K562 (cell line): ENCODE measurements at regions not wholly inside any gene's neighbourhood (a gene's known extent, or its start where the extent isn't known, plus 50 kb on each side); places are given as distances from the start of the nearest gene placed in this dataset.

Experiments
- ATAC-seq: fragments of 200-7000 bp; cut with Tn5 transposase; 3 replicates; pipeline ENCODE4 v1.9.1; 2020; ENCODE audit warnings: moderate library complexity
- BruUV-seq: library from RNA; stranded (reverse); fragments of 400-500 nt; replicated peaks from 2 replicates; lab custom pipeline; 2021; lab: Mats Ljungman, UMichigan
- CTCF ChIA-PET: fragments of 300-600 bp; formaldehyde crosslinking; extraction: SDS; loops from one replicate; lab custom pipeline; 2021; ENCODE audit warnings: low intra/inter-chr PET ratio; lab: Yijun Ruan, JAX
- POLR2A ChIA-PET: fragments of 300-600, 350-650 bp; sonication (Branson Sonifier 250); formaldehyde crosslinking; extraction: SDS; loops from one replicate; lab custom pipeline; 2021; ENCODE audit warnings: antibody characterized with exemption, inconsistent platforms; lab: Yijun Ruan, JAX
- DNase-seq, 4 experiments: peaks; one replicate each; pipeline versions ENCODE4 v3.0.0 to v3.0.0-alpha.2; 2011 to 2018; ENCODE audit warnings: low spot score in 3 of 4, mixed read lengths in 3 of 4; ENCODE audit errors: extremely low read depth in 1 of 4
- FAIRE-seq: peaks from 2 replicates; lab custom pipeline; 2011; peaks lifted over from hg19 to GRCh38; lab: Jason Lieb, UNC
- H2AFZ ChIP-seq: 2 replicates; pipeline ENCODE4 v1.6.0; 2011; ENCODE audit warnings: low read depth, low read length, control low read depth, inconsistent platforms
- H3K27ac ChIP-seq: fragments of 200-600 bp; 3 replicates; pipeline ENCODE4 v1.8.0; 2011; ENCODE audit warnings: low read depth, mild to moderate bottlenecking, control low read depth, inconsistent platforms, low read length, moderate library complexity, mixed read lengths; ENCODE audit errors: extremely low read depth
- H3K27me3 ChIP-seq, 2 experiments: fragments of 300-600 bp in 1 of 2; 2 replicates in 1 of 2; 3 replicates in 1 of 2; pipeline versions ENCODE4 v1.6.0 to v1.8.0; 2011; ENCODE audit warnings: inconsistent platforms in 2 of 2, low read length in 2 of 2, mild to moderate bottlenecking in 1 of 2, mixed read lengths in 1 of 2, moderate library complexity in 1 of 2; ENCODE audit not compliant: control insufficient read depth in 2 of 2, insufficient read depth in 2 of 2
- H3K36me3 ChIP-seq: fragments of 300-600 bp; 3 replicates; pipeline ENCODE4 v1.8.0; 2011; ENCODE audit warnings: mild to moderate bottlenecking, low read length, inconsistent platforms; ENCODE audit not compliant: control insufficient read depth, insufficient read depth
- H3K4me1 ChIP-seq, 2 experiments: fragments of 200-600 bp in 1 of 2; replicated peaks in 1 of 2; 2 replicates in 1 of 2; 3 replicates in 1 of 2; pipeline versions ENCODE4 v1.5.1 to v1.8.0; 2011; ENCODE audit warnings: inconsistent platforms in 2 of 2, low read length in 2 of 2, mild to moderate bottlenecking in 1 of 2, mixed read lengths in 1 of 2, moderate library complexity in 1 of 2; ENCODE audit not compliant: control insufficient read depth in 2 of 2, insufficient read depth in 2 of 2
- H3K4me2 ChIP-seq: 2 replicates; pipeline ENCODE4 v1.6.1; 2011; ENCODE audit warnings: low read length, control low read depth, inconsistent platforms, mixed read lengths; ENCODE audit not compliant: insufficient read depth
- H3K4me3 ChIP-seq: fragments of 200-600 bp; sonication (generic), shearing (Covaris generic); 2 replicates; pipeline ENCODE4 v1.5.1; 2016; ENCODE audit warnings: control low read depth, inconsistent platforms
- H3K79me2 ChIP-seq: fragments of 200-600 bp; 3 replicates; pipeline ENCODE4 v1.8.0; 2011; ENCODE audit warnings: low read length, inconsistent platforms; ENCODE audit not compliant: control insufficient read depth, insufficient read depth
- H3K9ac ChIP-seq, 2 experiments: 2 replicates each; pipeline versions ENCODE4 v1.6.0 to v1.6.1; 2011; ENCODE audit warnings: low read depth in 2 of 2, low read length in 2 of 2, control low read depth in 1 of 2, inconsistent platforms in 1 of 2, mild to moderate bottlenecking in 1 of 2, mixed read lengths in 1 of 2; ENCODE audit not compliant: insufficient read depth in 1 of 2
- H3K9me1 ChIP-seq: one replicate; pipeline ENCODE4 v1.6.0; 2011; ENCODE audit warnings: inconsistent platforms, mild to moderate bottlenecking, low read length, moderate library complexity; ENCODE audit not compliant: control insufficient read depth, insufficient read depth
- H3K9me3 ChIP-seq: replicated peaks from 2 replicates; pipeline ENCODE4 v1.5.1; 2011; ENCODE audit warnings: low read depth, low read length, inconsistent platforms; ENCODE audit not compliant: control insufficient read depth, insufficient read depth
- H4K20me1 ChIP-seq: replicated peaks from 2 replicates; pipeline ENCODE4 v1.6.1; 2011; ENCODE audit warnings: low read length, inconsistent platforms, mixed read lengths; ENCODE audit not compliant: control insufficient read depth, insufficient read depth
- CSDE1 ChIP-seq, 2 experiments: fragments of 450-650 bp; IDR thresholded peaks; 2 replicates each; pipeline ENCODE4 v1.6.1; 2016; ENCODE audit warnings: mild to moderate bottlenecking in 1 of 2
- FIP1L1 ChIP-seq: fragments of 200-400 bp; formaldehyde crosslinking; IDR thresholded peaks from 2 replicates; pipeline ENCODE4 v1.6.1; 2018; ENCODE audit warnings: mild to moderate bottlenecking, low read depth, low read length; ENCODE audit not compliant: poor library complexity, severe bottlenecking
- HDGF ChIP-seq: fragments of 450-650 bp; IDR thresholded peaks from 2 replicates; pipeline ENCODE4 v1.6.1; 2016
- JUND ChIP-seq, 2 experiments: IDR thresholded peaks; 2 replicates in 1 of 2; 3 replicates in 1 of 2; pipeline ENCODE4 v1.6.1; 2011; ENCODE audit warnings: borderline replicate concordance in 2 of 2, low read depth in 2 of 2, low read length in 2 of 2, improper control_type of control experiment in 1 of 2, missing biosample characterization in 1 of 2, missing genetic modification characterization in 1 of 2, missing genetic modification reagents in 1 of 2
- NFE2 ChIP-seq: IDR thresholded peaks from 2 replicates; pipeline ENCODE4 v1.6.1; 2014; ENCODE audit warnings: antibody characterized with exemption, low read depth
- NFIC ChIP-seq: fragments of 450-650 bp; IDR thresholded peaks from 2 replicates; pipeline ENCODE4 v1.6.1; 2017; ENCODE audit warnings: mild to moderate bottlenecking, inconsistent platforms
- NR3C1 ChIP-seq: sonication (generic); formaldehyde crosslinking; IDR thresholded peaks from 2 replicates; pipeline ENCODE4 v1.8.1; 2022; ENCODE audit warnings: missing genetic modification reagents
- POLR3A ChIP-seq: IDR thresholded peaks from 2 replicates; pipeline ENCODE4 v1.6.1; 2011; ENCODE audit warnings: borderline replicate concordance, mild to moderate bottlenecking, moderate library complexity; ENCODE audit not compliant: insufficient read length, insufficient read depth; ENCODE audit errors: extremely low read depth
- PURB ChIP-seq: sonication (generic); formaldehyde crosslinking; IDR thresholded peaks from 2 replicates; pipeline ENCODE4 v1.9.0; 2021; ENCODE audit warnings: low read depth, mild to moderate bottlenecking, missing genetic modification reagents
- SAFB ChIP-seq: fragments of 200-400 bp; formaldehyde crosslinking; IDR thresholded peaks from 2 replicates; pipeline ENCODE4 v1.6.1; 2017; ENCODE audit warnings: low read depth, low read length, borderline replicate concordance
- SPI1 ChIP-seq: IDR thresholded peaks from 2 replicates; pipeline ENCODE4 v1.6.1; 2011; ENCODE audit warnings: low read depth, low read length, control low read depth, borderline replicate concordance
- SUPT5H ChIP-seq: fragments of 450-650 bp; IDR thresholded peaks from 2 replicates; pipeline ENCODE4 v1.6.1; 2016
- THRAP3 ChIP-seq: fragments of 450-650 bp; IDR thresholded peaks from 2 replicates; pipeline ENCODE4 v1.6.1; 2016; ENCODE audit warnings: mild to moderate bottlenecking, inconsistent platforms, borderline replicate concordance
- ZNF354B ChIP-seq: fragments of 250-450 bp; sonication (Bioruptor Pico); IDR thresholded peaks from 2 replicates; pipeline ENCODE4 v1.4.0; 2020
- ZNF77 ChIP-seq: fragments of 250-450 bp; sonication (Bioruptor Pico); IDR thresholded peaks from 2 replicates; pipeline ENCODE4 v1.5.0; 2020
- WGBS: fragments of 100-300 bp; shearing (Covaris generic); methylation state at CpG from one replicate; pipeline ENCODE4 v1.1.6; 2016; ENCODE audit warnings: low coverage, mixed read lengths; ENCODE audit not compliant: insufficient coverage; ENCODE audit errors: missing lambda C conversion rate; 5-methylcytosine and 5-hydroxymethylcytosine counted together
- in situ Hi-C: fragments of 300-500 bp; cut with MboI; formaldehyde crosslinking; loops from 4 replicates; pipeline ENCODE4 v1.15.0; 2018; ENCODE audit warnings: inconsistent platforms, mixed read lengths
- intact Hi-C: fragments of 100-400 bp; cut with micrococcal nuclease; formaldehyde crosslinking; loops from 2 replicates; pipeline ENCODE4 v1.14.2; 2022
- TF ChIP-seq, protein P1 (sequence below): sonication (generic); formaldehyde crosslinking; IDR thresholded peaks from 2 replicates; pipeline ENCODE4 v1.8.0; 2022; ENCODE audit warnings: mild to moderate bottlenecking, missing genetic modification reagents

DNA sequence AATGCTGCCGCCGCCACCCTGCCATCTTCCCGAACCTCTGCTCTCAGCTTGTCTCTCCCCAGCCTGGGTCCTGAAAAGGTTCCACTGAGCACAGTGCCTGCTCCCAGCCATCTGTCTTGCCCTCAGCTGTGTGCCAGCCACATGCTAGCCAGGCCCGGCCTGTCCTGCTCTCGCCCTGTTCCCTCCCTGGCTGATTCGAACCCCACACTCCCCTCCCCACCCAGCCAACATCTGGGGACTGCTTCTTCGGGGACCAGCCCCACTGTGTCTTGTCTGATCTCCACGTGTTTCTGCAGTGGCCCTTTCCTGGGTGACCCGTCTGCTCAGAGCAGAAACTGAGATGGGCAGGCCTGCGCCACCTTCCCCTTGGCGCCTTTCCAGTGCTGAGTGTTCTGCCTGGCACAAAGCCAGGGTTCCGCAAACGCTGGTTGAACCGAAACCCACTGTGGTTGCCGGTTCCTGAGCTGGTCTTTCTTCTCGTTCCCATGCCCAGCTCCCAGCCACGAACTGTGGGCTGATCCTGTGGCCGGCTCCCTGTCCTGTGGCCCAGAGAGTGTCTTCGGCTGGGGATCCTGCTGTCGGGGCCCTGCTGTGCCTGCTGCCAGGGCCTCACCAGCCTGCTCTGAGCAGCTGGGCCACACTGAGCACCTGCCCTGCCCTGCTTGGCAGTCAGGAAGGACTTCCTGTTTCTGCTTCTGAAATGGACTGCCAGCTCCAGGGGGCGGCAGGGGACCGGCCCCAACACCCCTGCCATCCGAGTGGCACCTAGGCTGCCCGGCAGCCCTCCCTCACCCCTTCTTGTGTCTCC, 62.7 kb upstream of the KLF13 start:
- Histone ChIP-seq H3K79me2 (no peaks in the 10 kb centered on the region), H3K36me3 (no peaks in the 10 kb centered on the region), H3K4me1 (peaks cover 2 to 31% of the 10 kb centered on the region in 2 experiments; a peak in 4 of 5 replicates), H4K20me1 (no peaks in the 10 kb centered on the region), H3K27me3 (peaks cover 0 to 14% of the 10 kb centered on the region in 2 experiments; a peak in 1 of 5 replicates), H3K9ac (peak overlapping the region in 1 of 2 experiments; percentile 40; a peak in 1 of 4 replicates), H3K4me2 (no peak overlapping the region), H3K4me3 (no peak overlapping the region), H2AFZ (no peak overlapping the region), H3K27ac (no peak overlapping the region), H3K9me1 (no peaks in the 10 kb centered on the region), H3K9me3 (no peaks in the 10 kb centered on the region)
- ATAC-seq, result no peak
- no peak for DNase-seq
- no TSS peak for BruUV-seq
- ChIA-PET POLR2A (interaction anchor here (0.6 to 1.5 kb wide), 3 partner anchors 11 to 171 kb away, joined by 3 to 5 read pairs (median 3); no protein-coding TSS in a partner anchor), CTCF (no interaction called here)
- peak; percentile 82 for TF ChIP-seq NFIC
- peak; percentile 63; the same call in 1 of the 2 replicates for TF ChIP-seq SPI1
- TF ChIP-seq SUPT5H, result no peak
- no peak for TF ChIP-seq NFE2
- intact Hi-C loops, result no loop called here
- no peak for FAIRE-seq
- WGBS, result 18% methylated on average over 24 of the region's 24 CpGs
- in situ Hi-C loops, result no loop called here

DNA sequence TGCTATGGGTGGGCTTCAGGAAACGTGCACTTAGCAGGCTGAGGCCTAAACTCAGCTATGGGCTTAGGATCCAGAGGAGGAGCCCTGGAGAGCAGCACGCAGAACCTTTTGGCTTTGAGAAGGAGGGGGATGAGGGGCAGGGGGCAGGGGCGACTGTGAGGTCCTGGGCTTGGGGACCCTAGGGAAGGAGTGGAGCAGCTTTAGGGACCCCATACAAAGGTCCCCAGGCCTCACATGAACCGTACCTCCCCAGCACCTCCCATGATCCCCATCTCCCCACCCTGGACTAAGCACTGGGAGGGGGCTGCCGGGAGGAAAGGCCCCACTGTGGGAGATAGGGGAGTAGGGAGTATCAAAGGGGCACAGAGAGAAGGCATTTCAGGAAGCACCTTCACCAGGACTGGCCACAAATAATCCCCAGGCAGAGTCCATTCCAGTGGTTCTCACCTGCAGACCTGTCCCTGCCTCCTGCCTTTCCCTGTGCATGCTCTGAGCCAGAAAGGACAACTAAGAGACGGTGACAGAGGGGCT, 62.0 kb upstream of the KLF13 start:
- FAIRE-seq, result no peak
- no peak overlapping the region for H3K27ac ChIP-seq
- peaks cover 2 to 31% of the 10 kb centered on the region in 2 experiments; a peak in 4 of 5 replicates for H3K4me1 ChIP-seq
- H3K36me3 ChIP-seq, result no peaks in the 10 kb centered on the region
- in situ Hi-C loops (no loop called here), intact Hi-C loops (no loop called here)
- BruUV-seq, result no TSS peak
- H3K4me2 ChIP-seq, result no peak overlapping the region
- peaks cover 0 to 14% of the 10 kb centered on the region in 2 experiments; a peak in 1 of 5 replicates for H3K27me3 ChIP-seq
- CTCF ChIA-PET, result no interaction called here
- no peak overlapping the region for H3K9ac ChIP-seq
- H3K9me1 ChIP-seq, result no peaks in the 10 kb centered on the region
- no peaks in the 10 kb centered on the region for H4K20me1 ChIP-seq
- POLR2A ChIA-PET, result interaction anchor here (0.6 kb wide), 2 partner anchors 11 to 34 kb away, joined by 3 read pairs; no protein-coding TSS in a partner anchor
- H3K79me2 ChIP-seq, result no peaks in the 10 kb centered on the region
- ATAC-seq, result no peak
- DNase-seq, result no peak
- 17% methylated on average over 4 of the region's 6 CpGs for WGBS
- no peak overlapping the region for H3K4me3 ChIP-seq
- no peaks in the 10 kb centered on the region for H3K9me3 ChIP-seq
- H2AFZ ChIP-seq, result no peak overlapping the region
- TF ChIP-seq SAFB, result no peak
- no peak for TF ChIP-seq JUND (IDR thresholded peaks at IDR 0.05; ENCODE audit: borderline replicate concordance, low read depth, low read length)
- TF ChIP-seq JUND (tag; IDR thresholded peaks at IDR 0.05; ENCODE audit: borderline replicate concordance, low read depth, low read length), result no peak
- TF ChIP-seq FIP1L1, result no peak
- TF ChIP-seq ZNF77 (CRISPR knock-in tag), result no peak
- no peak for TF ChIP-seq PURB (CRISPR knock-in tag)
- no peak for TF ChIP-seq CSDE1 (IDR thresholded peaks at IDR 0.05)
- no peak for TF ChIP-seq NR3C1 (CRISPR knock-in tag)
- TF ChIP-seq SUPT5H, result no peak
- no peak for TF ChIP-seq POLR3A
- TF ChIP-seq, protein P1, sequence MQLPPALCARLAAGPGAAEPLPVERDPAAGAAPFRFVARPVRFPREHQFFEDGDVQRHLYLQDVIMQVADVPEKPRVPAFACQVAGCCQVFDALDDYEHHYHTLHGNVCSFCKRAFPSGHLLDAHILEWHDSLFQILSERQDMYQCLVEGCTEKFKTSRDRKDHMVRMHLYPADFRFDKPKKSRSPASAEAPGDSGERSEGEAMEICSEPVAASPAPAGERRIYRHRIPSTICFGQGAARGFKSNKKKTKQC (CRISPR knock-in tag), result no peak
- TF ChIP-seq ZNF354B, result no peak
- TF ChIP-seq THRAP3, result no peak
- no peak for TF ChIP-seq HDGF
